HepG2 (cell line): ENCODE measurements at regions not wholly inside any gene's neighbourhood (a gene's known extent, or its start where the extent isn't known, plus 50 kb on each side); places are given as distances from the start of the nearest gene placed in this dataset.

Source experiments
- ATAC-seq: fragments of 200-7000 bp; cut with Tn5 transposase; 3 replicates; pipeline ENCODE4 v1.9.1; 2020; ENCODE audit warnings: mild to moderate bottlenecking, moderate library complexity
- BruUV-seq: library from RNA; stranded (reverse); fragments of 400-500 nt; replicated peaks from 2 replicates; lab custom pipeline; 2021; lab: Mats Ljungman, UMichigan
- CTCF ChIA-PET: fragments of 300-600 bp; formaldehyde crosslinking; extraction: SDS; loops from one replicate; lab custom pipeline; 2021; ENCODE audit warnings: low total read pairs, inconsistent platforms, low intra/inter-chr PET ratio; lab: Yijun Ruan, JAX
- POLR2A ChIA-PET: fragments of 350-600 bp; sonication (Branson Sonifier 250); formaldehyde crosslinking; loops from one replicate; lab custom pipeline; 2020; ENCODE audit warnings: antibody characterized with exemption, inconsistent platforms; lab: Yijun Ruan, JAX
- DNase-seq: peaks from one replicate; pipeline ENCODE4 v3.0.0-alpha.2; 2015; ENCODE audit warnings: low spot score
- FAIRE-seq: peaks from 3 replicates; lab custom pipeline; 2011; peaks lifted over from hg19 to GRCh38; lab: Jason Lieb, UNC
- H2AFZ ChIP-seq: one replicate; pipeline ENCODE4 v1.6.1; 2011; ENCODE audit warnings: low read length, inconsistent platforms
- H3K27ac ChIP-seq: fragments of 300-600 bp; 3 replicates; pipeline ENCODE4 v1.8.0; 2011; ENCODE audit warnings: mixed run types, mild to moderate bottlenecking, mixed read lengths, low read length, inconsistent platforms; ENCODE audit not compliant: insufficient read depth; ENCODE audit errors: extremely low read length
- H3K27me3 ChIP-seq, 2 experiments: fragments of 200-600 bp in 1 of 2; 2 replicates in 1 of 2; 3 replicates in 1 of 2; pipeline versions ENCODE4 v1.6.0 to v1.8.0; 2011; ENCODE audit warnings: low read length in 2 of 2, mild to moderate bottlenecking in 2 of 2, moderate library complexity in 2 of 2, inconsistent platforms in 1 of 2; ENCODE audit not compliant: insufficient read depth in 2 of 2, control insufficient read depth in 1 of 2
- H3K36me3 ChIP-seq, 2 experiments: fragments of 200-600 bp in 1 of 2; replicated peaks in 1 of 2; 2 replicates in 1 of 2; 3 replicates in 1 of 2; pipeline versions ENCODE4 v1.5.1 to v1.8.0; 2011; ENCODE audit warnings: low read length in 2 of 2, inconsistent platforms in 1 of 2; ENCODE audit not compliant: insufficient read depth in 2 of 2, control insufficient read depth in 1 of 2
- H3K4me1 ChIP-seq: 2 replicates; pipeline ENCODE4 v1.5.1; 2012; ENCODE audit warnings: low read length, inconsistent platforms; ENCODE audit not compliant: insufficient read depth
- H3K4me2 ChIP-seq: 2 replicates; pipeline ENCODE4 v1.6.0; 2011; ENCODE audit warnings: low read depth, low read length, inconsistent platforms
- H3K4me3 ChIP-seq, 3 experiments: fragments of 200-600 bp in 1 of 3; sonication (generic), shearing (Covaris generic) in 1 of 3; replicated peaks in 1 of 3; 2 replicates each; pipeline ENCODE4 v1.5.1; 2011 to 2016; ENCODE audit warnings: low read length in 3 of 3, inconsistent platforms in 2 of 3, low read depth in 2 of 3, mild to moderate bottlenecking in 2 of 3, control low read depth in 1 of 3, mixed read lengths in 1 of 3; ENCODE audit not compliant: insufficient read depth in 1 of 3
- H3K79me2 ChIP-seq: one replicate; pipeline ENCODE4 v1.6.1; 2011; ENCODE audit warnings: low read length, inconsistent platforms; ENCODE audit not compliant: insufficient read depth
- H3K9ac ChIP-seq: 2 replicates; pipeline ENCODE4 v1.6.0; 2011; ENCODE audit warnings: mild to moderate bottlenecking, low read depth, low read length, inconsistent platforms; ENCODE audit not compliant: insufficient read depth
- H3K9me3 ChIP-seq: 2 replicates; pipeline ENCODE4 v1.5.1; 2012; ENCODE audit warnings: mild to moderate bottlenecking, low read length
- H4K20me1 ChIP-seq: 2 replicates; pipeline ENCODE4 v1.6.0; 2011; ENCODE audit warnings: inconsistent platforms, mild to moderate bottlenecking, low read length, moderate library complexity; ENCODE audit not compliant: insufficient read depth
- AHR ChIP-seq: IDR thresholded peaks from 2 replicates; pipeline ENCODE4 v1.6.1; 2018; ENCODE audit warnings: missing genetic modification reagents, missing compliant biosample characterization
- BCL6 ChIP-seq: IDR thresholded peaks from 2 replicates; pipeline ENCODE4 v1.6.1; 2016; ENCODE audit warnings: missing genetic modification reagents, missing compliant biosample characterization
- DNMT1 ChIP-seq: sonication (generic); formaldehyde crosslinking; IDR thresholded peaks from 2 replicates; pipeline ENCODE4 v1.5.1; 2020; ENCODE audit warnings: mild to moderate bottlenecking, missing genetic modification reagents
- JUN ChIP-seq: sonication (generic); formaldehyde crosslinking; IDR thresholded peaks from 2 replicates; pipeline ENCODE4 v1.4.0; 2020; ENCODE audit warnings: mild to moderate bottlenecking, missing genetic modification reagents
- NFIC ChIP-seq: IDR thresholded peaks from 2 replicates; pipeline ENCODE4 v1.6.1; 2012; ENCODE audit warnings: mild to moderate bottlenecking, low read length, inconsistent platforms
- TARDBP ChIP-seq: sonication (generic); formaldehyde crosslinking; IDR thresholded peaks from 2 replicates; pipeline ENCODE4 v1.8.0; 2022; ENCODE audit warnings: mild to moderate bottlenecking, missing genetic modification reagents
- ZFAT ChIP-seq: sonication (generic); formaldehyde crosslinking; conservative IDR thresholded peaks from 2 replicates; pipeline ENCODE4 v1.8.1; 2023; ENCODE audit warnings: missing genetic modification reagents, inconsistent platforms
- ZNF18 ChIP-seq: sonication (generic); formaldehyde crosslinking; IDR thresholded peaks from 2 replicates; pipeline ENCODE4 v1.8.0; 2022; ENCODE audit warnings: mild to moderate bottlenecking, missing genetic modification reagents; ENCODE audit not compliant: insufficient replicate concordance
- ZNF350 ChIP-seq: sonication (generic); formaldehyde crosslinking; IDR thresholded peaks from 2 replicates; pipeline ENCODE4 v1.4.0; 2020; ENCODE audit warnings: mild to moderate bottlenecking, low read depth, missing genetic modification reagents, borderline replicate concordance
- ZNF460 ChIP-seq: sonication (generic); formaldehyde crosslinking; IDR thresholded peaks from 2 replicates; pipeline ENCODE4 v1.5.1; 2020; ENCODE audit warnings: missing genetic modification reagents, mild to moderate bottlenecking, borderline replicate concordance
- WGBS: methylation state at CpG from one replicate; pipeline ENCODE4 v1.1.6; 2017; ENCODE audit warnings: low lambda C conversion rate; 5-methylcytosine and 5-hydroxymethylcytosine counted together
- in situ Hi-C: cut with HindIII; loops from 2 replicates; pipeline ENCODE4 v1.10.0; 2017; ENCODE audit warnings: low pct_unique_long_range_greater_than_20kb; ENCODE audit not compliant: extremely low pct_ligation_motif_present
- intact Hi-C: fragments of 100-400 bp; cut with micrococcal nuclease; formaldehyde crosslinking; loops from one replicate; pipeline ENCODE4 v1.10.0; 2022; ENCODE audit not compliant: unreplicated experiment

- TF ChIP-seq ZNF18 (no peak), ZFAT (CRISPR knock-in tag) (no peak), ZNF350 (CRISPR knock-in tag) (no peak), TARDBP (CRISPR knock-in tag) (no peak), ZNF460 (no peak), AHR (no peak), DNMT1 (CRISPR knock-in tag) (no peak), BCL6 (CRISPR knock-in tag) (no peak), NFIC (no peak)
- TF ChIP-seq, all 625 proteins: peak for 0
Observed at GRCh38 chr5:130287438-130287837, 383.2 kb downstream of the CHSY3 start (continued).

GRCh38 chr5:130286971-130287370, 382.7 kb downstream of the CHSY3 start:
- intact Hi-C loops, result no loop called here
- no peak for FAIRE-seq
- no peak for TF ChIP-seq ZNF460
- TF ChIP-seq JUN (CRISPR knock-in tag), result no peak
- no peaks in the 10 kb centered on the region for H3K4me1 ChIP-seq
- no peak overlapping the region for H2AFZ ChIP-seq
- in situ Hi-C loops, result no loop called here
- 0 out of 2 replicates have a peak, but pooled peaks cover 2% of the 10 kb centered on the region for H3K9me3 ChIP-seq
- H4K20me1 ChIP-seq, result no peaks in the 10 kb centered on the region
- no peak for DNase-seq
- H3K9ac ChIP-seq, result no peak overlapping the region
- H3K27me3 ChIP-seq, result no peaks in the 10 kb centered on the region
- H3K4me3 ChIP-seq, result no peak overlapping the region
- ChIA-PET POLR2A (no interaction called here), CTCF (no interaction called here)
- no peaks in the 10 kb centered on the region for H3K36me3 ChIP-seq
- no TSS peak for BruUV-seq
- no peak for ATAC-seq
- no peaks in the 10 kb centered on the region for H3K79me2 ChIP-seq
- WGBS, result 0% methylated on average over 2 of the region's 2 CpGs
- no peak overlapping the region for H3K4me2 ChIP-seq
- no peak overlapping the region for H3K27ac ChIP-seq
